ENCODE measurements at regions not wholly inside any gene's neighbourhood (a gene's known extent, or its start where the extent isn't known, plus 50 kb on each side); places are given as distances from the start of the nearest gene placed in this dataset.
A peak's percentile ranks its signal among the peaks of the same experiment; 100 is the strongest.
"Not testable (repeated sequence)": the region's sequence is repeated elsewhere in the genome, so short reads cannot be mapped to it uniquely, and the experiment has no call there.

DNA sequence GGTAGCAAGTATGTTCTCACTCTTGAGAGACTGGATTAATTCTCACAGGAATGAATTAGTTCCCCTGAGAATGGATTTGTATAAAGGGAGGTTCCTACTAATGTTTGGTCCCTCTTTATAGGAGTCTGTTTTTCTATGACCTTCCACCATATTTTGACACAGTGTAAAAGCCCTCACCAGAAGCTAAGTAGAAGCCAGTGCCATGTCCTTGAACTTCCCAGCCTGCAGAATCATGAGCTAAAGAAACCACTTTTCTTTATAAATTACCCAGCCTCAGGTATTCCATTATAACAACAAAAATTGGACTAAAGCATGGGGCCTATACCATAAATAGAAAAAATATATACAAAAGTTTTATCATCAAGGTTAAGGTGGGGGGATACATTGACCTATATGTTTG lies 227.9 kb upstream of the DTNA start:
- no peak for DNase-seq

DNA sequence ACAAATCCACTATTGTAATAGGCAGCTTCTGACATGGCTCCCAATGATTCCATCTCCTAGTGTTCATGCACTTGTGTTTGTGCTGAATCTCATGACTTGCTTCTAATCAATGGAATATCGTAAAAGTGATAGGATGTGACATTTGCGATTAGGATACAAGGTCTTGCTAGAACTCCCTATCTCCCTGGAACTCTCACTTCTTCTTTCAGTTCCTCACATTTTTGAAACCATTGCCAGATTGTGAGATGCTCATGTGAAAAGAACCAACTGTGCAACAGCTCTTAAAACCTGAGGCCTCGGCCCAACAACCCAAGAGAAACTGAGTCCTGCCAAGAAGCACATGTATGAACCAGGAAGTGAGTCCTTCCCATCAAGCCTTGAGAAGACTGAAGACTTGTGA lies 226.9 kb upstream of the DTNA start:
- no peak for DNase-seq

DNA sequence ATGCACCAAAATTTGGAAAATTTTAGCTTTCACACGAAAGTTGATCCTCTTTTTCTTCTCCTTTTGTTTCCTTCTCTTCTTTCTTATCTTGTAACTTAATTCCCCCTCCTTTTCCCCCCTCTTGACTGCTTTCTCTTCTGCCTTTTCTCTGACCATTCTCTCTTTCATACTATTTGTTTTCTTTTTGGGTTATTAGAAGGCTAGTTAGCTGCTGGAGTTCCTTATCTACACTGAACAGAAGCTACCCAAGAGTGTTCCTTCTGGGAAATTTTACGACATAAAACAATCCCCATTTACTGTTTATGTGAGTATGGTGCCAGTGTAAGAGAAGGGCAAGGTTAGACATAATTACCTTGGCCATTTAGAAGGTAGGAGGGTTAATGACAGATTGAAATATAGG lies 218.4 kb upstream of the DTNA start:
- no peak for DNase-seq

DNA sequence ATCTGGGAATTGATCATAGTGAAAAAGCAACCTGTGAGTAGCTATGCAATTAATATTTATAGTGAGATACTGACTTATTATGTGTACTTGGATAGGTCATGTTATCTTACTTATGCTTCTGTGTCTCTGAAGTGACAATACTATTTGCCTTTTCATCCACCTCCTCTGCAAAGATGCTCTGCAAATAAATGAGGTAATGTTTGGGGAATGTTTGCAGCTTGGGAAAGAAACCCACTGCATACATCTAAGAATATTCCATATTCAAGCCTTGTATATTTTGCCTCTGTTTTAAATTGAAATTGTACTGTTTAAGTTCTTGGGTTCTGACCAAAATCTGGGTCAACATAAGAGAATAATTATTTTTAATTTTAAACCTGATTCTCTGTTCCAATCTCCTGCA lies 217.4 kb upstream of the DTNA start:
- peak in 1 of 2 experiments; percentile 12 for DNase-seq

DNA sequence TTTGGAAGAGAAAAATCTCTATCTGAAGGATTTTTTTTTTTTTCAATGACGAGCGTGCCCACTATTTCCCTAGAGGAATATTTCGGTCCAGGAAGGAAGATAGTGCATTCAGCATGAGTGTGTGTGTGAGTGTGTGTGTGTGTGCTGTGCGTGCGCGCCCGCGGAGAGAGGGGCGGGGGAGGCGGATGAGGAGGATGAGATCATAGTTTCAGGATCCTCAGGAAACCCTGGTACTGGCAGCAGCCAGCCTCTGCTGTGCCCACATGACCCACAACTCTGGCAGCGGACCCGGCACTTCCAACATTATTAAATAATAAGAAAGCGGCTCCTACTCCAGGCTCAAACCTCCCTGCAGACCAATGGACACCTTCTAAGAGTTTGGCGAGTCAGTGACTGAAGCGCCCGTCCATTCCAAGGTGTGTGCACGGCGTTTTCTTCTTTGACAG lies 217.0 kb upstream of the DTNA start:
- DNase-seq = peak; percentile 69 to 83

DNA sequence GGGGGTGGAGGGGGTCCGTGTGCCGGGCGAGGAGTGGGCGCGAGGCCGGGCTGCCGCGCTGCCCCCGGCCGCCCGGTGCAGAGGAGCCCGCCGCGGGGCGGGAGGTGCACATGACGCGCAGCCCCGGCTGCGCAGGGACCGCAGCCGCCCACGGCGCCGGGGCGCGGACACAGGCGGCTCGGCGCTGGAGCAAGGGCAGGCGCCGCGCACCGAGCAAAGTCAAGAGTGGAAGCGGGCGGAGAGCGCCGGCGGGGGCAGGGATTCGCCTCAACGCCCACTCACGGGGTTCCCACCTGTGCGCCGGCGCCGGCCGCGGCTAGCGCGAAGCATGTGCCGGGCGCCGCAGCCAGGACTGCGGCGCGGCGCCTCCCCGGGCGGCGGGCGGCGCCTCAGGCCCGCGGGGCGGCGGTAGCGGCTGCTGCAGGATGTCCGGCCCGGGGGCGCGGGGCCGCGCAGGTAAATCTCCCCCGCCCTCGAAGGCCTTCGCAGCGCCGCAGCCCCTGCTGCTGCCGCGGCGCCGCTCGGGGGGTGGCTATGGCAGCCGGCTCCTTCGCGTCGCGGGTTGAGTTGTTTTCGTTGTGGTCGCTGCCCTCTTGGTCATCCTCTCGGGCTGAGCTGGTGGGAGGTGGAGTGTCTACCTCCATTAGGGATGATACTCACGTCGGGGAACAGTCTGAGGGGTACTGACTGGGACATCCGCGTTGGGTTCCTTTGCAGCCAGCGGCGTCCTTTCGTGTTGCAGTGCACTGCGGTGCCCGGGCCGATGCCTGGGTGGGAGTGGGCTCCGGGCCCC lies 216.3 kb upstream of the DTNA start:
- peak; percentile 50 to 59 for DNase-seq

DNA sequence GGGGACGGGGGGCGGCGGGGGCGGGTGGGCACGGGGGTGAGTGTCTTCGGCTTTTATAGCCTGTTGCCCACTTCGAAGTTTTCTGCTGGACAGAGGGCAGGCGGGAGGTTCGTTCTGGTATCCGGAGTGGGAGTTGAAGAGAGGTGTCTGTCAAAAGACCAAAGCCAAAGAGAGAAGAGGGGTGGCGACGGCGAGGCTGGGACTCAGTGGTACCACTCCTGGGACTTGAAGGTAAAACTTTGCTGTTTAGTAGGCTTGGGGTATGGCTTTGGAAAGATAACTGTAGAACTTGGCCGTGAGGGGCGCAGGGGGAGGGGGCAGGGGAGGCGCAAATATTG lies 215.8 kb upstream of the DTNA start:
- DNase-seq = no peak

DNA sequence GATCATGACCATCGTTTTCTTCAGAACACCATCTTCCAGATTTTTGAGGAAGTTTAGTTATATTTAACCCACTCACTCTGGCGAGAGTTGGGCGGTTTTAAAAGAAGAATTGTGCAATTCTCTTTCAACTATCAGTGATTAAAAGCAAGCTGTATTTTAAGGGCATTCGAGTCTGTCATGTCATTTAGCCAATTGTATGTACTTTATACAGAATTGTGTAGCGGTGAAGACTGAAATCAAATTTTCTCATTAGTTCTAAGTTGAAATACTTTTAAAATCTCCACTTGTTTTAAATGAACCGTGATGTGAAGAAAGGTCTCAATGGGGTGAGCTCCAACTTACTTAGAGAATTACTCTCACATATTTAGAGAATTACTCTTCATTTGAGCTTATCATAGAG lies 214.6 kb upstream of the DTNA start:
- DNase-seq = no peak

DNA sequence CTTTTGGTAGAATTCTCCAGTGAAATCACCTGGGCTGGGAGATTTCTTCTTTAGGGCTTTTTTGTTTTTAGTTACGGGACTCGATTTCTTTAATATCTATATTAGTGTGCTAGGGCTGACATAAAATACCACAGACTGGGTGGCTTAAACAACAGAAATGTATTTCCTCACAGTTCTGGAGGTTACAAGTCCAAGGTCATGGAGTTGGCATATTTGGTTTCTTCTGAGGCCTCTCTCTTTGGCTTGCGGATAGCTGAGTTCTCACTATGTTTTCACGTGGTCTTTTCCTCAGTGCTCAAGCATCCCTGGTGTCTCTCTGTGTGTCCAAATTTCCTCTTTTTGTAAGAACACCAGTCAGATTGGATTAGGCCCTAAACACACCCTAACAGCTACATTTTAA lies 208.5 kb upstream of the DTNA start:
- DNase-seq = no peak

DNA sequence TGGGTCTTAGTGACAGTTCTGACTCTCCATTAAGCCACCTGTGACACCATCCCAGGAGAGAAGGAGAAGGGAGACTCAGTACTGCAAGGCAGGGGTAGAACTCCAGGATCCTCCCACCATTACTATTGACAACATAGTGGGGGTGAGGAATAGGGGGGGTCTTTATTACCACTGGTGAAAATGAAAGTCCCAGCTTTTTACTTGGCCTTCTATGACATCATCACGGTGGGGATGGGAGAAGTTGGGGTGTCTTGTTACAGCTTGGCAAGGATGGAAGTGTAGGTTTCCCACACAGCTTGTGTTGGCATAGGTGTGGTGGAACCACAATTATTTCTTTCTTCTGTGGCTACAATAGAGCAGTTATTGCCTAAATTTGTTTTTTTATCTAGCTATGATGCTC lies 203.9 kb upstream of the DTNA start:
- DNase-seq = no peak

DNA sequence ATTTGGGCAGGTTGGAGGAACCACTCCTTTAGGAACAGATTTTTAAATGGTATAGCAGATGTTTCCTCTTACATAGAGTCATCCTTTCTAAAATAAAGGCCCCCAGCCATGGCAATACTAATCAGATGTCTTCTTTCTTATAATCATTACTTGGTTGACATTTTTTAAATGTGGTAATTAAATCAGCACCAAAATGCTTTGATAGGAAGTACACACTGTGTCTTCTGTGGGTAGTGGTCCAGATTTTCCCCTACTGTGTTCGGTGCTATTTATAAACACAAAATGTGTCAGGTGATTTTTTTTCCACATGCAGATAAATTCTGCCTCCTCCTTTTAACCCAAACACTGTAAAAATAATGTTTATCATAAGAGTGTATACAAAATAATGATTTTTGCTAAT lies 200.9 kb upstream of the DTNA start:
- DNase-seq = peak in 1 of 2 experiments; percentile 11

DNA sequence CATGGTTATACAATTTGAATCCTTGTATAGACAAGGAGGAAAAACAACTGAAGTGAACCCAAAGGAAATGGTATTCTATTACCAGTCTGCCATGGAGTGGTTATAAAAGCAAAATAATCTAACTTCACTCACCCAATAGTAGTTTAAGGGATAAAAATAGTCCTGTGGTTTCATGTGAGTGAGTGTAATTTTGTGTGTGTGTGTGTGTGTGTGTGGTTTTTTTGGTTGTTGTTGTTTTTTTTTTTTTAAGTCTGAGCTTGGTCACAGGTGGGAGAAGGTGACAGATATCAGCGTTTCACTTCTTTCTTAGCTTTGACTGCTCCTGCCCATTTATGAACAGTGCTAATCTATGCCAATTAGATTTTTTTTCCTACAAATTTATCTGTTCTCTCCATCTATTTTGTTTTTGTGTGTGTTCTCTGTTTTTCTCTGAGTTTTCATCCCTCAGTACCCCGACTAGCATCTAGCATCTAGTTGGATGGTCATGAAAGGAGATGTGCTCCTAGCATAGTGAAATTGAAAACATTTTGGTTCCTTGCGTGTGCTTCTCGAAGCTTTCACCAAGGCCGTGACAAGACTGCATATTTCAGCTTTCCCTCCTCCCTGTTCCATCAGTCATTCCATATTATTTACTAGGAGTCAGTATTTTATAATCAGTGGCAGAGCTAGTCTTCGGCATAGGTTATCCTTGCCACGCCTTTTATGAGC lies 200.1 kb upstream of the DTNA start:
- DNase-seq = no peak

DNA sequence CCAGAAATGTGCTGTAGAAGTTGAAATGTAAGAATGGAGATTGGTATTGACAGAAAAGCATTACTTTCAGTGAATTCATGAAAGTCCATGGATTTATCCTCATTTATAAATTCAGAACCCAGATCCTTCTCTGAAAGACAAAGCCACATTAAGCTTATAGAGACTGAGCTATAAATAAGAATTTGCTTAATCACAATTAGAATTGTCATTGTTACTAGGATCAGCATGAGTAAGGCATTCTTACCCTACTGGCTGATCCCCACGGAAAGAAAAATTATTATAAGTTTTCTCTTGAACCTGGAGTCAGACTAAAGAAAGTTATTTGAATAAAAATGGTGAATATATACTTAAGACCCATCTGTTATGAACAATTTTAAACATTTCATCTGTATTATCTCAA lies 199.2 kb upstream of the DTNA start:
- DNase-seq = no peak

DNA sequence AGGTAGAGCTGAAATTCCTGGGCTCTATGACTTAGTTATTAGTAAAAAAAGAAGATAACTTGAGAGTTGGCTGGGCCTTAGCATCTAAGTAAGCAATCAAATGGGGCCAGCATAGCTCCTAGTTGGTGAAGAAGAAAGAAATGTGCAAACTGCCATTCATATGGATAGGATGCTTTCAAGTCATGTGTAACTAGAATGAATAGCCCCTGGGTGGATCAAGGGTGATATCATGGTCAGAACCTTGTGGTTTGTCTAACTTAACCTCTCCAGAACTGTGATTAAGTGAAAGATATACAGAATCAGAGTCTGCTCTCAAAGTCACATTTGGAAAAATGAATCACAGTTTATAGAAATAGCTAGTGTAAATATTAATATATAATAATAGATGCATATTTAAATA lies 198.7 kb upstream of the DTNA start:
- no peak for DNase-seq

DNA sequence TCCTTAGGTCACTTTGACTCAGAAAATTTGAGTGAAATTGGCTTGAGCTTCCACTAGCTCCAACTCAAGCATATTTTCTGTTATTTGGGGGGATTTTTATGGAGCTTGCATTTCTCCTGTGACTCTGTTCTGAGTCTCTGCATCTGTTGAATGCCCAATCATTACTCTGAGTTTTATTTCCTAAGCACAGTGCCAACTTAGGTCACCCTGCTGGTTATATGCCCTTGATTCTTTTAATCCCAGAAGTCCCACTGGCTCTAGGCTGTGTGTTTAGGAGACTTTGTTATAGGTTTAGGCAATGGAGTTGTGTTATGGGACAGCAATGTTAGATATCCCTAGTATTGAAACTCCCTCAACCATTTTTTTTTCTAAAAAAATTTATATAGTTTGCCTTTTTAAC lies 198.2 kb upstream of the DTNA start:
- DNase-seq = no peak

DNA sequence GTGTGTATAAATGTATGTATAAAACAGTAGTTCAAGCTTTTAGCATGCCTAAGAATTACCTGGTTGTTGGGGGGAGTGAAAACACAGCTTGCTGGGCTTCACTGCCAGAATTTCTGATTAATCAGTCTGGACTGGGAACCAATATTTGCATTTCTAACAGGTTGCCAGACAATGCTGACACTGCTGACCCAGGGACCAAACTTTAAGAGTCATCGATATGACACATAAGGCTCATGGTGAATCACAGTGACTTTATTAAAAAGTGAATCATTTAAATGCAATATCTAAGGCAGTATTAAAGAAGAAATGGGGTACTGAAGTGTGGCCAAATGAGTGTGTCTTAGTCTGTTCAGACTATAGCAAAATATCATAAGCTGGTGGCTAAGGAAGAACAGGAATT lies 195.9 kb upstream of the DTNA start:
- no peak for DNase-seq

DNA sequence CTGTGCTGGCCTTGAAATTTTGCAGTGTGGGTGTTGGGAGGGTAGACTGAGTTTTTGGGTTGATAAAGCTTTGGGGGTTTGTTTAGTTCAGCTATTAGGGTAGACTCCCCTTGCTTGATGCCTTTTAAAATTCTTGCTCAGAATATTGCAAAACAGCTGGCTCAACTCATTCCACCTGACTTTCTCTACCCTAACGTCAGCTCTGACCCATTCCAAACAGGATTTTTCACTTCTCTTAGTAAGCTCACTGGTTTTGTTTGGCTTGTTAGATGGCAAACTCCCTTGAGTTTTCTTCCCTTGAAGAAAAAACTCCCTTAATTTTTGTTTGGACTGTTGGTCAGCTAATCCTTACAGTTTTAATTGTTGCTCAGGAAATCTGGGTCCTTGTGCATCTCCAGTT lies 195.1 kb upstream of the DTNA start:
- no peak for DNase-seq

DNA sequence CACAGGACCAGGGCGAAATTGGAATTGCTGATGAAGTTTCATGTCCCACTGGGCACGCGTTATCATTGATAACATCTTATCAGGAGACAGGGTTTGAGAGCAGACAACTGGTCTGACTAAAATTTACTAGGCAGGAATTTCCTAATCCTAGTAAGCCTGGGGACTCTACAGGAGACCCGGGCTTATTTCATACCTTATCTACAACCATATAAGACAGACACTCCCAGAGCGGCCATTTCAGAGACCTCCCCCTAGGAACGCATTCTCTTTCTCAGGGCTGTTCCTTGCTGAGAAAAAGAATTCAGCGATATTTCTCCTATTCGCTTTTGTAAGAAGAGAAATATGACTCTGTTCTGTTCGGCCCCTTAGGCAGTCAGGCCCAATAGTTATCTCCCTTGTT lies 193.7 kb upstream of the DTNA start:
- not testable (repeated sequence) for DNase-seq

DNA sequence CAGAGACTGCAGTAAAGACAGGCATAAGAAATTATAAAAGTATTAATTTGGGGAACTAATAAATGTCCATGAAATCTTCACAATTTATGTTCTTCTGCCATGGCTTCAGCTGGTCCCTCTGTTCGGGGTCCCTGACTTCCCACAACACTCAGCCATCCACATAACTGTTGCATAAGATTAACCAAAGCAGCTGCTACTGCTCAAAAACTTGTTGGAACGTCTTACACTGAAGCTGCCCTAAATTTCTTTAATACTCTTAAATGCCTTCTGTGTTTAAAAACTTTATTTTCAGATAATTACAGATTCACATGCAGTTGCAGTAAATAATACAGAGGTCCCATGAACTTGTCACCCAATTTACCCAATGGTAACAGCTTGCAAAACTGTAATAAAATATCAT lies 193.1 kb upstream of the DTNA start:
- DNase-seq = peak in 1 of 2 experiments; percentile 40

DNA sequence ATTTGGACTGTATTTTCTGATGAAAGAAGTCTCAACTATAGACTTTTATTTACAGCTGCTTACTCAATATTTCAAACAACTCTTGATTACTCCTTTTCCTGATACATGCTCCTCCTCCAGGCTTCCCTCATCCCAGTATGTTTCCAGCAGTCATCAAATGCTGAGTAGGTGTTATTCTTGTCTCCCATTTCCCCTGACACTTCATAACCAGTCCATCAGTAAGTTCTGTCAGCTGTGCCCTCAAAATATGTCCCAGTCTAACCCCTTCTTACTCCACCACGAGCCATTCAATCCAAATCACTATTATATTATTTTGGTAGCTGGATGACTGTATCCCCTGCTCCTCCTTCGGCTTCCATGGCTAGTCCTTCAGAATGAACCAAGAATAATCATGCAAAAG lies 189.1 kb upstream of the DTNA start:
- no peak for DNase-seq

DNA sequence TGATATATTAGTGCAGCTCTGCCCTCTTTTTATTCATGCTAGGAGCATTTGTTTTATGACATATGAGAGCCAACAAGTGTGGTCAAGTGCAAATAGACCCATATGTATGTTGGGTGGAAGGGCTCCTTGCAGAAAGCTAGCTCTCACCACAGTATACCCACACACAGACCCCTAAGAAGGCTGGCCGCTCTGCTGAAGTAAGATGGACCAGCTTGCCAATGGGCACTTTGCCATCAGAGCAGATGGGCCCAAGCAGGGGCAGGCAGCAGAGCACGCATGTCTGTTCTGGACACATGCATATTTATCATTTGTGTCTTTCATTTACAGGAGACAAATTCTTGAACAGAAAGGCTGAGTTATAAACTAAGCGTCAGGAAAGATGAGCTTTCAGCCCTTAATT lies 187.5 kb upstream of the DTNA start:
- DNase-seq = peak; percentile 82 to 95

DNA sequence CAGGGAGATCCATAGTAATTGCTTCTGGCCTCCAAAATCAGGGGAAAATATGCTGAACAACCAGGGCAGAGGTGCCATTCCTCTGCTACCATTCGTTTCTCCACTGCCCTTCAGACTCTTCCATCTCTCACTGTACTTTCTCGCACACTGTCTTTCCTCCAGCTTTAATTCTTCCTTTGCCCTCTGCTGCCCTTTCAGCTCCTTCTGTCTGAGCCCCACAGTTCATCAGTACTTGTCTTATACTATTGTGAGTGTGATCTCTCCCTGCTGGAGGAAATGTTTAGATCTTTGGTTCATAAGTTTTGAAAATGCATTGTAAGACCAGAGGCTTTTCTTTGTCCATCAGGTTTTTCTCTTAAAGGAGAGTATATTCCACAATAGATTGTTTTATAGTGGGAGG lies 184.9 kb upstream of the DTNA start:
- DNase-seq = no peak

DNA sequence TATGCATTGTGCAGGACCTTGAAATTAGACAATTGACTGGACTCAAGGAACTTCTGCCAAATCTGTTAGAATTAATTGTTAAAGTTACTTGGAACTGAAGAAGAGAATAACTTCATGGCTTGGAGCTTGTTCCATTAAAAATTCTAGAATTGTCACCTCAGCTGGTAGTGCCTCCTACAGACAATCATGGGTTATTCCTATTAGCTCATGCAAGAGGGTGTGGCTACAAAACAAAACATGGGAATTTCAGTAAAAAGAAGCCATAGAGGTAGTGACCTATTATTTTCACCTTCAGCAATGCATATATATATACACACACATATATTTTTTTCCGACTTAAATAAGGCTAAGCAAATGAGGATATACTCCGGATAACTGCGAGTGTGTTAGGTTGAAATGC lies 181.9 kb upstream of the DTNA start:
- DNase-seq = no peak

DNA sequence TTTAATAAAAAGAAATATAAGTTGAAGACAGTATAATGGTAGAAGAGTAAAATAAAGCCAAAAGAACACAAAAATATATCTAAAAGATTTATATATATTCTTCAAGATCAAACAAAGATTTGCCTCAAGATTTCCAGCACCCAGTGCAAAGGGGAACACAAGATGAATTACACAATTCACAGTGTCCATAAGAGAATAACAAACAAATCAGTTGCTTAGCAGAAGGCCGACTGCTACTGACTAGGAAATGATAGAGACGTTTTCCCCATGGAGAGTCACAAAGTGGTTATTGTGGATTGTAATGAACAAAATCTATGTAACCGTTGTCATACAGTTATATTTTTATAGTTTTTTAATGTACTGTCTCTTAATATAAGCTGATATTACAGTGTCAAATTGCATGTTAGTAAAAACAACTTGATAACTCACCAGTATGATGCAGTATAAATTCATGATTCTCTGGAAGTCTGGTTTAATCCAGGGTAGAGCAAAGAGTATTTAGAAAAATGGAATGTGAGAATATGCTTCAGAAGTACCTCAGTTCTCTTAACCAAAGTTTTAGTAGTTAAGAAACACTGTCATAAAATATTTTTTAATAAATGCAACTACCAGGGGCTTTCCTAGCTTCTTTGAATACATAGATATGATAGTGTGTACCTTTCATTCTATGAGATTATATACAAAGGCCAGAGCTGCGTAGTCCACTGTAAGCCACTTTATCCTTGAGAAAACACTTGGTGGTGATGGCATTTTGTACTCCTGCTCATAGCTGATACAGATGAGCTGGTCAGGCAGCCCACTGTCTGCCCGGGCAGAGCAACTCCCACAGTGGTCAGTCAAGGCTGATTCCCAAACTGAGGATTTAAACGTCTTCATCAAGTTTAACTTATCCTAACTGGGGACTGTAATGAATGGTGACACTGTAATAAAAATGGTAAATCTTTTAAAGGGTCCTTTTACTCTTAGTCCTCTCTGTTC lies 180.5 kb upstream of the DTNA start:
- no peak for DNase-seq

Data from NCI-H524 (cell line).